HepG2 (cell line): ENCODE measurements at regions not wholly inside any gene's neighbourhood (a gene's known extent, or its start where the extent isn't known, plus 50 kb on each side); places are given as distances from the start of the nearest gene placed in this dataset.

Experiments used
- ATF6 ChIP-seq: sonication (generic); formaldehyde crosslinking; conservative IDR thresholded peaks from 2 replicates; pipeline ENCODE4 v1.4.0; 2020; ENCODE audit warnings: missing genetic modification reagents
- NCOR1 ChIP-seq: fragments of 200-600 bp; sonication (generic); IDR thresholded peaks from 2 replicates; pipeline ENCODE4 v1.7.0; 2017; ENCODE audit warnings: antibody characterized with exemption, low read length, borderline replicate concordance
- THAP7 ChIP-seq: sonication (generic); formaldehyde crosslinking; IDR thresholded peaks from 2 replicates; pipeline ENCODE4 v1.8.1; 2023; ENCODE audit warnings: mild to moderate bottlenecking, missing genetic modification reagents
- U2AF2 ChIP-seq: fragments of 200-400 bp; formaldehyde crosslinking; IDR thresholded peaks from 2 replicates; pipeline ENCODE4 v1.6.1; 2017; ENCODE audit warnings: low read depth, mild to moderate bottlenecking, low read length
- YEATS2 ChIP-seq: sonication (generic); formaldehyde crosslinking; IDR thresholded peaks from 2 replicates; pipeline ENCODE4 v1.4.0; 2020; ENCODE audit warnings: missing genetic modification reagents, borderline replicate concordance
- ZNF30 ChIP-seq: sonication (generic); formaldehyde crosslinking; IDR thresholded peaks from 2 replicates; pipeline ENCODE4 v1.5.0; 2020; ENCODE audit warnings: mild to moderate bottlenecking, missing genetic modification reagents
- ZNF747 ChIP-seq: sonication (generic); formaldehyde crosslinking; IDR thresholded peaks from 2 replicates; pipeline ENCODE4 v1.8.1; 2023; ENCODE audit warnings: missing genetic modification reagents, mild to moderate bottlenecking, borderline replicate concordance
- ZNF790 ChIP-seq: sonication (generic); formaldehyde crosslinking; IDR thresholded peaks from 2 replicates; pipeline ENCODE4 v1.8.0; 2022; ENCODE audit warnings: missing genetic modification reagents, mild to moderate bottlenecking, borderline replicate concordance
- TF ChIP-seq, protein P1 (sequence below): sonication (generic); formaldehyde crosslinking; IDR thresholded peaks from 2 replicates; pipeline ENCODE4 v1.4.0; 2020; ENCODE audit warnings: missing genetic modification reagents, borderline replicate concordance

DNA sequence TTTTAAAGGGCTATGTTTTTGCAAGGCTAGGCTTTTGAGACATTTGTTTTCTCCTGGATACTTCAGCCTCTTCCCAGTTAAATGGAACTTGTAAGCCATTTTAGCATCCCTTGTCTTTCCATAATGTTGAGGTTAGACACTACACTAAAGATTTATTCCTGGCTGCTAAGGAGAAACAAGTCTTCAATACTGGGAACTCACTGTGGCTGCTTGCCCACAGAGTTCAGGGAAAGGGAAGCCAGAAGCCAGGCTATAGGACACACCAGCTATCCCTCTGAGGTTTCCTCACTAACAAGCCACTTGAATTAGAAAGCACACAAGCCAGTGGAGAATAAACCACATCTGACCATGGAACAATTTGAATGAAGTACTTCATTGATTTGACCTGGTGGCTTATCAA, 421.7 kb upstream of the CHRM2 start (continued):
- no peak for TF ChIP-seq ZNF790 (CRISPR knock-in tag)
- no peak for TF ChIP-seq ATF6 (CRISPR knock-in tag)
- no peak for TF ChIP-seq U2AF2
- TF ChIP-seq, protein P1, sequence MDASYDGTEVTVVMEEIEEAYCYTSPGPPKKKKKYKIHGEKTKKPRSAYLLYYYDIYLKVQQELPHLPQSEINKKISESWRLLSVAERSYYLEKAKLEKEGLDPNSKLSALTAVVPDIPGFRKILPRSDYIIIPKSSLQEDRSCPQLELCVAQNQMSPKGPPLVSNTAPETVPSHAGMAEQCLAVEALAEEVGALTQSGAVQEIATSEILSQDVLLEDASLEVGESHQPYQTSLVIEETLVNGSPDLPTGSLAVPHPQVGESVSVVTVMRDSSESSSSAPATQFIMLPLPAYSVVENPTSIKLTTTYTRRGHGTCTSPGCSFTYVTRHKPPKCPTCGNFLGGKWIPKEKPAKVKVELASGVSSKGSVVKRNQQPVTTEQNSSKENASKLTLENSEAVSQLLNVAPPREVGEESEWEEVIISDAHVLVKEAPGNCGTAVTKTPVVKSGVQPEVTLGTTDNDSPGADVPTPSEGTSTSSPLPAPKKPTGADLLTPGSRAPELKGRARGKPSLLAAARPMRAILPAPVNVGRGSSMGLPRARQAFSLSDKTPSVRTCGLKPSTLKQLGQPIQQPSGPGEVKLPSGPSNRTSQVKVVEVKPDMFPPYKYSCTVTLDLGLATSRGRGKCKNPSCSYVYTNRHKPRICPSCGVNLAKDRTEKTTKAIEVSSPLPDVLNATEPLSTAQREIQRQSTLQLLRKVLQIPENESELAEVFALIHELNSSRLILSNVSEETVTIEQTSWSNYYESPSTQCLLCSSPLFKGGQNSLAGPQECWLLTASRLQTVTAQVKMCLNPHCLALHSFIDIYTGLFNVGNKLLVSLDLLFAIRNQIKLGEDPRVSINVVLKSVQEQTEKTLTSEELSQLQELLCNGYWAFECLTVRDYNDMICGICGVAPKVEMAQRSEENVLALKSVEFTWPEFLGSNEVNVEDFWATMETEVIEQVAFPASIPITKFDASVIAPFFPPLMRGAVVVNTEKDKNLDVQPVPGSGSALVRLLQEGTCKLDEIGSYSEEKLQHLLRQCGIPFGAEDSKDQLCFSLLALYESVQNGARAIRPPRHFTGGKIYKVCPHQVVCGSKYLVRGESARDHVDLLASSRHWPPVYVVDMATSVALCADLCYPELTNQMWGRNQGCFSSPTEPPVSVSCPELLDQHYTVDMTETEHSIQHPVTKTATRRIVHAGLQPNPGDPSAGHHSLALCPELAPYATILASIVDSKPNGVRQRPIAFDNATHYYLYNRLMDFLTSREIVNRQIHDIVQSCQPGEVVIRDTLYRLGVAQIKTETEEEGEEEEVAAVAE: no peak
- TF ChIP-seq THAP7 (CRISPR knock-in tag): no peak
- TF ChIP-seq ZNF747: no peak
- no peak for TF ChIP-seq ZNF30 (CRISPR knock-in tag)
- no peak for TF ChIP-seq YEATS2 (CRISPR knock-in tag)
- TF ChIP-seq NCOR1: no peak
